Uterus (tissue), 3 donors: ENCODE measurements at regions not wholly inside any gene's neighbourhood (a gene's known extent, or its start where the extent isn't known, plus 50 kb on each side); places are given as distances from the start of the nearest gene placed in this dataset.

Source experiments
- DNase-seq, 2 donors: peaks; one replicate each; pipeline ENCODE4 v3.0.0-alpha.2; 2019 to 2020
- H3K27ac ChIP-seq, 2 donors: fragments of 200-600 bp; sonication (generic); 1 replicate in 1 of 2; 2 replicates in 1 of 2; pipeline ENCODE4 v1.5.1; 2016 to 2018
- H3K27me3 ChIP-seq, 2 donors: fragments of 200-600 bp; sonication (generic); one replicate each; pipeline ENCODE4 v1.5.1; 2018 to 2019; ENCODE audit warnings: control low read depth in 1 of 2
- H3K36me3 ChIP-seq, 2 donors: fragments of 200-600 bp; sonication (generic); one replicate each; pipeline ENCODE4 v1.5.1; 2019; ENCODE audit warnings: control low read depth in 1 of 2
- H3K4me1 ChIP-seq, 2 donors: fragments of 200-600 bp; sonication (generic); one replicate each; pipeline ENCODE4 v1.5.1; 2018 to 2019; ENCODE audit warnings: control low read depth in 1 of 2
- H3K4me3 ChIP-seq, 2 donors: fragments of 200-600 bp; sonication (generic); 1 replicate in 1 of 2; 2 replicates in 1 of 2; pipeline ENCODE4 v1.5.1; 2018 to 2019; ENCODE audit warnings: mild to moderate bottlenecking in 1 of 2
- H3K9me3 ChIP-seq, 2 donors: fragments of 200-600 bp; sonication (generic); one replicate each; pipeline ENCODE4 v1.5.1; 2019; ENCODE audit warnings: control low read depth in 1 of 2
- POLR2A ChIP-seq, 2 donors: fragments of 450-650 bp; IDR thresholded peaks; one replicate each; pipeline ENCODE4 v1.6.1; 2016; ENCODE audit warnings: antibody characterized with exemption in 2 of 2, mild to moderate bottlenecking in 1 of 2, moderate library complexity in 1 of 2
- intact Hi-C: fragments of 100-400 bp; cut with DNase I; formaldehyde crosslinking; loops from one replicate; pipeline ENCODE4 v1.15.1; 2023; ENCODE audit warnings: low total_unique reads
- TF ChIP-seq, protein P1 (sequence below), 4 experiments: fragments of 200-600 bp in 2 of 4; fragments of 450-650 bp in 2 of 4; sonication (generic) in 2 of 4; IDR thresholded peaks; one replicate each; pipeline ENCODE4 v1.5.1; 2016 to 2019; ENCODE audit warnings: antibody characterized with exemption in 4 of 4, mild to moderate bottlenecking in 2 of 4, moderate library complexity in 1 of 4
- donor health status: DM: yes; HTN: yes; CAD: no.

DNA sequence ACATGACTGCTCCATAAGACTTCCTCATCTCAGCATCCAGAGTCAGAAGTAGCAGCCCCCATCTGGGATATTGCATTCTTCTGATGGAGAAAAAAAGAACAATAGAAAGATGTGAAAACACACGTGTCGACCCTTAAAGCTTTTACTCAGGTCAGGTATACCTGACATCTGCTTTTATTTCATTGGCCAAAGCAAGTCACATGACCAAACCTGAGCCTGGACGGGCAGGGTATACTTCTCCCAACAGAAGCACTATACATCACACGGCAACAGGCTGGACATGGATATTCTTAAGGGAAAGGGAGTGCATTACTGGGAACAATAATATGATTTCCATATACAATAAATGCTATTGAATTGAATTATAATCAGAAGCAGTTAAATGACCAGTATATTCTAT is 243.3 kb downstream of the LMO4 start:
- Histone ChIP-seq H3K27me3 (no peaks in the 10 kb centered on the region), H3K4me3 (no peak overlapping the region), H3K9me3 (no peaks in the 10 kb centered on the region), H3K4me1 (no peaks in the 10 kb centered on the region), H3K27ac (no peak overlapping the region), H3K36me3 (no peaks in the 10 kb centered on the region)
- DNase-seq: no peak
- intact Hi-C loops: no loop called here
- TF ChIP-seq, protein P1, sequence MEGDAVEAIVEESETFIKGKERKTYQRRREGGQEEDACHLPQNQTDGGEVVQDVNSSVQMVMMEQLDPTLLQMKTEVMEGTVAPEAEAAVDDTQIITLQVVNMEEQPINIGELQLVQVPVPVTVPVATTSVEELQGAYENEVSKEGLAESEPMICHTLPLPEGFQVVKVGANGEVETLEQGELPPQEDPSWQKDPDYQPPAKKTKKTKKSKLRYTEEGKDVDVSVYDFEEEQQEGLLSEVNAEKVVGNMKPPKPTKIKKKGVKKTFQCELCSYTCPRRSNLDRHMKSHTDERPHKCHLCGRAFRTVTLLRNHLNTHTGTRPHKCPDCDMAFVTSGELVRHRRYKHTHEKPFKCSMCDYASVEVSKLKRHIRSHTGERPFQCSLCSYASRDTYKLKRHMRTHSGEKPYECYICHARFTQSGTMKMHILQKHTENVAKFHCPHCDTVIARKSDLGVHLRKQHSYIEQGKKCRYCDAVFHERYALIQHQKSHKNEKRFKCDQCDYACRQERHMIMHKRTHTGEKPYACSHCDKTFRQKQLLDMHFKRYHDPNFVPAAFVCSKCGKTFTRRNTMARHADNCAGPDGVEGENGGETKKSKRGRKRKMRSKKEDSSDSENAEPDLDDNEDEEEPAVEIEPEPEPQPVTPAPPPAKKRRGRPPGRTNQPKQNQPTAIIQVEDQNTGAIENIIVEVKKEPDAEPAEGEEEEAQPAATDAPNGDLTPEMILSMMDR (IDR thresholded peaks at IDR 0.05): no peak
- no peak for TF ChIP-seq POLR2A (IDR thresholded peaks at IDR 0.05)

DNA sequence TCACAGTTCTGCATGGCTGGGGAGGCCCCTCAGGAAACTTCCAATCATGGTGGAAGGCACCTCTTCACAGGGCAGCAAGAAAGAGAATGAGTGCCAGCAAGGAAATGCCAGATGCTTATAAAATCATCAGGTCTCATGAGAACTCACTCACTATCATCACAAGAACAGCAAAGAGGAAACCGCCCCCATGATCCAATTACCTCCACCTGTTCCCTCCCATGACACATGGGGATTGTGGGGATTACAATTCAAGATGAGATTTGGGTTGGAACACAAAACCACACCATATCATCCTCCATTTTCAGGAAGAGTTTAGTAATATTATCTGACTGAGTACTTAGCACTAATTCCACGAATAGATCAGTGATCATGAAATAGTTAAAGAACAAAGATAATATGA is 244.2 kb downstream of the LMO4 start:
- H3K27ac ChIP-seq: no peak overlapping the region
- H3K36me3 ChIP-seq: no peaks in the 10 kb centered on the region
- DNase-seq: no peak
- H3K4me1 ChIP-seq: no peaks in the 10 kb centered on the region
- no peaks in the 10 kb centered on the region for H3K9me3 ChIP-seq
- TF ChIP-seq POLR2A (IDR thresholded peaks at IDR 0.05): no peak
- TF ChIP-seq, protein P1 (IDR thresholded peaks at IDR 0.05): no peak
- no peaks in the 10 kb centered on the region for H3K27me3 ChIP-seq
- H3K4me3 ChIP-seq: no peak overlapping the region
- intact Hi-C loops: no loop called here

DNA sequence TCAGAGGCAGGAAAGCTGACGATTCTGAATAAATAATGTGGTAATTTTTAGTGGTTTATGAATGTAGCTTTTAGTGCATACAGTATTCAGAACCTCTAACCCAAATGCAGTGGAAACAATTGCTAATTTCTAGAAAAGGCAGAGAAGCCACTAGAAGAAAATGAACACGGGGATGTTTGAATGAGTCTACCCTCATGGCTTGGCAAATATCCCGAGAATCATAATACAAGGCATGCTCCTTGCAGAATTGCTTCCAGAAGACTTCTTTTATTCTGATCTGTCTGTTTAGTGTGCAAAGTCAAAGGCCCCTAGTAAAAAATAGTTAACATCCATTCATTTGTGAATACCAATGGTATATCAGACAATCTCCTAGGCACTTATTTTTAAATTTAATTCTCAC is 246.8 kb downstream of the LMO4 start:
- TF ChIP-seq, protein P1 (IDR thresholded peaks at IDR 0.05): no peak
- no peak for TF ChIP-seq POLR2A (IDR thresholded peaks at IDR 0.05)
- Histone ChIP-seq H3K36me3 (no peaks in the 10 kb centered on the region), H3K9me3 (no peaks in the 10 kb centered on the region), H3K27ac (no peak overlapping the region), H3K4me3 (no peak overlapping the region), H3K4me1 (no peaks in the 10 kb centered on the region), H3K27me3 (no peaks in the 10 kb centered on the region)
- DNase-seq: no peak
- intact Hi-C loops: no loop called here

DNA sequence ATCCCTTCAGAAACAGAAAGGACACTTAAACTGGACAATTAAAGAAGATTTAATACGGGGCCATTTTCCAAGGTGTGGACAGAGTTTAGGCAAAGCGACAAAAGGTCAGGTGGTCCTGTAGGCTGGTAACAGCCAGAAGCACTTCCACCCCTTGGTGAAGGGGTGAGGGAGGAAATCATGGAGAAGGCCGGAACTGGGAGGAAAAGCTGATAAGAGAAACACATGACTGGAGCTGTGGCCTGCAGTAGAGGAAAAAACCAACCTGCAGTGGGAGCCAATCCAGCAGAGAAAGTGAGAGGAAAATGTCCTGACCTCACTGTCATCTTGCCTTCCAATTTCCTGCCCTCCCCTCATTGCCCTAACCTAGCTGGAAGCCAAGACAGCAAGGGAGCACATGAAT is 249.8 kb downstream of the LMO4 start:
- Histone ChIP-seq H3K4me3 (no peak overlapping the region), H3K36me3 (no peaks in the 10 kb centered on the region), H3K27me3 (no peaks in the 10 kb centered on the region), H3K27ac (no peak overlapping the region), H3K4me1 (no peaks in the 10 kb centered on the region), H3K9me3 (no peaks in the 10 kb centered on the region)
- DNase-seq: no peak
- no peak for TF ChIP-seq POLR2A (IDR thresholded peaks at IDR 0.05)
- TF ChIP-seq, protein P1 (IDR thresholded peaks at IDR 0.05): no peak
- intact Hi-C loops: no loop called here

DNA sequence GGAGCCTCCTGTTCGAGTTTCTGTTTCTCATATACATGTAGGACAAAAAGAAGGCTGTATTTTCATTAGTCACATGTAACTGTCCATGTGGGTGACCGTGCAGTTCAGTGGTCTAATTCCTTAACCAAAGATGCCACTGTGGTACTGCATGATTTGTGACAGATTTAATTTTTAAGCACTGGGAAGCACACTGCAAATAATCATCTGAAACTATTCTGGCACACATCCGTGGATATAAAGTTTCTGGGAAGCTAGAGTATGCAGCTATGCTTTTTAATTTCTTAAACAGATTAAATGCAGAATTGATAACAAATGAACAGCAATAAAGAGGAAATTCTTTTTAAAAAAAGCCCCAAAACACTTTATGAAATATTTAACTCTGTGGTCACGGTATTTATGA is 254.8 kb downstream of the LMO4 start:
- no peaks in the 10 kb centered on the region for H3K4me1 ChIP-seq
- no peak overlapping the region for H3K27ac ChIP-seq
- no peak overlapping the region for H3K4me3 ChIP-seq
- no peaks in the 10 kb centered on the region for H3K27me3 ChIP-seq
- H3K9me3 ChIP-seq: no peaks in the 10 kb centered on the region
- no peak for TF ChIP-seq POLR2A (IDR thresholded peaks at IDR 0.05)
- TF ChIP-seq, protein P1 (IDR thresholded peaks at IDR 0.05): no peak
- intact Hi-C loops: no loop called here
- H3K36me3 ChIP-seq: no peaks in the 10 kb centered on the region
- no peak for DNase-seq
